Nucleus accumbens (tissue), 56 donors: ENCODE measurements at regions not wholly inside any gene's neighbourhood (a gene's known extent, or its start where the extent isn't known, plus 50 kb on each side); places are given as distances from the start of the nearest gene placed in this dataset.
"Not testable (repeated sequence)": the region's sequence is repeated elsewhere in the genome, so short reads cannot be mapped to it uniquely, and the experiment has no call there.

Source experiments
- DNase-seq, 56 donors: peaks; one replicate each; lab custom pipeline; 2025; lab: John Stamatoyannopoulos, UW

- no peak for DNase-seq
Measured at GRCh38 chr1:61581251-61581650, 143.7 kb downstream of the TM2D1 start.

GRCh38 chr1:61580417-61580816, 144.5 kb downstream of the TM2D1 start:
- no peak for DNase-seq

GRCh38 chr1:61579802-61580201, 145.1 kb downstream of the TM2D1 start:
- DNase-seq: no peak

GRCh38 chr1:61572046-61572445, 152.9 kb downstream of the TM2D1 start:
- no peak for DNase-seq

GRCh38 chr1:61570191-61570590, 154.8 kb downstream of the TM2D1 start:
- DNase-seq: no peak

GRCh38 chr1:61569303-61569621, 155.7 kb downstream of the TM2D1 start:
- peak in 1 of 56 donors; percentile 3 for DNase-seq

- DNase-seq: no peak
Measured at GRCh38 chr1:61568460-61569302, 156.3 kb downstream of the TM2D1 start.

- no peak for DNase-seq
Measured at GRCh38 chr1:61566177-61566576, 158.8 kb downstream of the TM2D1 start.

GRCh38 chr1:61563611-61564010, 161.3 kb downstream of the TM2D1 start:
- DNase-seq: peak in 2 of 56 donors; percentile 16 to 48

- DNase-seq: no peak
Measured at GRCh38 chr1:61561666-61562065, 163.3 kb downstream of the TM2D1 start.

- DNase-seq: no peak
Measured at GRCh38 chr1:61560385-61560784, 164.6 kb downstream of the TM2D1 start.

- no peak for DNase-seq
Measured at GRCh38 chr1:61556631-61557030, 168.3 kb downstream of the TM2D1 start.

GRCh38 chr1:61552630-61553305, 172.2 kb downstream of the TM2D1 start:
- DNase-seq: no peak

- DNase-seq: not testable (repeated sequence)
Measured at GRCh38 chr1:61547302-61547701, 177.6 kb downstream of the TM2D1 start.

- DNase-seq: not testable (repeated sequence)
Measured at GRCh38 chr1:61544870-61545269, 180.1 kb downstream of the TM2D1 start.

GRCh38 chr1:61543498-61543897, 181.4 kb downstream of the TM2D1 start:
- DNase-seq: not testable (repeated sequence)

- no peak for DNase-seq
Measured at GRCh38 chr1:61539720-61540462, 185.1 kb downstream of the TM2D1 start.

- no peak for DNase-seq
Measured at GRCh38 chr1:61538228-61538627, 186.7 kb downstream of the TM2D1 start.

- no peak for DNase-seq
Measured at GRCh38 chr1:61536174-61537108, 188.5 kb downstream of the TM2D1 start.

- no peak for DNase-seq
Measured at GRCh38 chr1:61534847-61535246, 190.1 kb downstream of the TM2D1 start.
